ENCODE measurements at regions not wholly inside any gene's neighbourhood (a gene's known extent, or its start where the extent isn't known, plus 50 kb on each side); places are given as distances from the start of the nearest gene placed in this dataset.

- DNase-seq: no peak
Measured at GRCh38 chr14:42854061-42854460, 1247.4 kb downstream of the LRFN5 start.

- no peak for DNase-seq
Measured at GRCh38 chr14:42848652-42849051, 1242.0 kb downstream of the LRFN5 start.

GRCh38 chr14:42814817-42815216 is 1208.1 kb downstream of the LRFN5 start:
- DNase-seq: no peak

GRCh38 chr14:42806909-42807315 is 1200.2 kb downstream of the LRFN5 start:
- DNase-seq: no peak

GRCh38 chr14:42804141-42804540 is 1197.5 kb downstream of the LRFN5 start:
- DNase-seq: no peak

GRCh38 chr14:42802346-42802745 is 1195.7 kb downstream of the LRFN5 start:
- DNase-seq: no peak

- DNase-seq: no peak
Measured at GRCh38 chr14:42792166-42792565, 1185.5 kb downstream of the LRFN5 start.

- DNase-seq: no peak
Measured at GRCh38 chr14:42782754-42783153, 1176.1 kb downstream of the LRFN5 start.

GRCh38 chr14:42778984-42779383 is 1172.3 kb downstream of the LRFN5 start:
- no peak for DNase-seq

- DNase-seq: no peak
Measured at GRCh38 chr14:42750771-42751170, 1144.1 kb downstream of the LRFN5 start.

- no peak for DNase-seq
Measured at GRCh38 chr14:42742084-42742483, 1135.4 kb downstream of the LRFN5 start.

- no peak for DNase-seq
Measured at GRCh38 chr14:42736408-42736807, 1129.7 kb downstream of the LRFN5 start.

GRCh38 chr14:42734041-42734440 is 1127.4 kb downstream of the LRFN5 start:
- no peak for DNase-seq

- DNase-seq: no peak
Measured at GRCh38 chr14:42732005-42732404, 1125.3 kb downstream of the LRFN5 start.

- no peak for DNase-seq
Measured at GRCh38 chr14:42731480-42731879, 1124.8 kb downstream of the LRFN5 start.

- no peak for DNase-seq
Measured at GRCh38 chr14:42729681-42730080, 1123.0 kb downstream of the LRFN5 start.

GRCh38 chr14:42719391-42719790 is 1112.7 kb downstream of the LRFN5 start:
- DNase-seq: peak; percentile 93

GRCh38 chr14:42715316-42715715 is 1108.6 kb downstream of the LRFN5 start:
- no peak for DNase-seq

GRCh38 chr14:42710071-42710470 is 1103.4 kb downstream of the LRFN5 start:
- DNase-seq: no peak

GRCh38 chr14:42703501-42703900 is 1096.8 kb downstream of the LRFN5 start:
- DNase-seq: no peak

- no peak for DNase-seq
Measured at GRCh38 chr14:42687421-42687820, 1080.7 kb downstream of the LRFN5 start.

GRCh38 chr14:42683707-42684106 is 1077.0 kb downstream of the LRFN5 start:
- DNase-seq: no peak

- DNase-seq: no peak
Measured at GRCh38 chr14:42676636-42677035, 1070.0 kb downstream of the LRFN5 start.

- no peak for DNase-seq
Measured at GRCh38 chr14:42673963-42674362, 1067.3 kb downstream of the LRFN5 start.

- no peak for DNase-seq
Measured at GRCh38 chr14:42671636-42672035, 1065.0 kb downstream of the LRFN5 start.

GRCh38 chr14:42665083-42665482 is 1058.4 kb downstream of the LRFN5 start:
- DNase-seq: peak; percentile 9
